WTC11 (cell line): ENCODE measurements at regions not wholly inside any gene's neighbourhood (a gene's known extent, or its start where the extent isn't known, plus 50 kb on each side); places are given as distances from the start of the nearest gene placed in this dataset.

ENCODE experiments used
- ATAC-seq: fragments of 200-7000 bp; cut with Tn5 transposase; 2 replicates; pipeline ENCODE4 v1.10.0; 2021; ENCODE audit warnings: mild to moderate bottlenecking, moderate library complexity
- CTCF ChIA-PET: fragments of 300-600 bp; sonication (Branson Sonifier 250); formaldehyde crosslinking; loops from one replicate; lab custom pipeline; 2021; ENCODE audit warnings: antibody characterized with exemption; lab: Charles Lee
- POLR2A ChIA-PET: fragments of 350-600 bp; sonication (Branson Sonifier 250); formaldehyde crosslinking; loops from one replicate; lab custom pipeline; 2021; ENCODE audit warnings: antibody characterized with exemption; lab: Charles Lee
- DNase-seq: peaks from one replicate; pipeline ENCODE4 v3.0.0; 2021; ENCODE audit warnings: low spot score
- H3K27ac Mint-ChIP-seq: 2 replicates; pipeline ENCODE4 v1.8.0; 2021; ENCODE audit warnings: mixed read lengths
- H3K27me3 Mint-ChIP-seq: 2 replicates; pipeline ENCODE4 v1.8.0; 2021; ENCODE audit warnings: low read depth, mild to moderate bottlenecking, moderate library complexity, mixed read lengths
- H3K36me3 Mint-ChIP-seq: 2 replicates; pipeline ENCODE4 v1.8.0; 2021; ENCODE audit warnings: mixed read lengths
- H3K4me1 Mint-ChIP-seq: 2 replicates; pipeline ENCODE4 v1.8.0; 2022; ENCODE audit warnings: mixed read lengths
- H3K4me3 Mint-ChIP-seq: 2 replicates; pipeline ENCODE4 v1.8.0; 2021; ENCODE audit warnings: mild to moderate bottlenecking, moderate library complexity, mixed read lengths
- H3K9me3 Mint-ChIP-seq: 2 replicates; pipeline ENCODE4 v1.8.0; 2021; ENCODE audit warnings: mixed read lengths
- CREM ChIP-seq: sonication (generic); formaldehyde crosslinking; IDR thresholded peaks from 2 replicates; pipeline ENCODE4 v1.8.1; 2022; ENCODE audit warnings: mild to moderate bottlenecking, missing genetic modification reagents, moderate library complexity
- ESRRA ChIP-seq: sonication (generic); formaldehyde crosslinking; IDR thresholded peaks from 2 replicates; pipeline ENCODE4 v1.8.1; 2022; ENCODE audit warnings: mild to moderate bottlenecking, missing genetic modification reagents, borderline replicate concordance
- FOXJ3 ChIP-seq: sonication (generic); formaldehyde crosslinking; IDR thresholded peaks from 2 replicates; pipeline ENCODE4 v1.9.0; 2021; ENCODE audit warnings: missing genetic modification reagents, mild to moderate bottlenecking, borderline replicate concordance
- SMAD3 ChIP-seq: sonication (generic); formaldehyde crosslinking; IDR thresholded peaks from 2 replicates; pipeline ENCODE4 v1.8.0; 2022; ENCODE audit warnings: missing genetic modification reagents, mild to moderate bottlenecking, borderline replicate concordance
- TCF7 ChIP-seq: sonication (generic); formaldehyde crosslinking; IDR thresholded peaks from 2 replicates; pipeline ENCODE4 v1.8.0; 2022; ENCODE audit warnings: mild to moderate bottlenecking, low read depth, missing genetic modification reagents, moderate library complexity
- ZNF219 ChIP-seq: sonication (generic); formaldehyde crosslinking; IDR thresholded peaks from 2 replicates; pipeline ENCODE4 v1.8.0; 2023; ENCODE audit warnings: missing genetic modification reagents, mild to moderate bottlenecking, borderline replicate concordance
- TF ChIP-seq, protein P1 (sequence below): sonication (generic); formaldehyde crosslinking; IDR thresholded peaks from 2 replicates; pipeline ENCODE4 v1.8.0; 2022; ENCODE audit warnings: mild to moderate bottlenecking, missing genetic modification reagents
- TF ChIP-seq, protein P2 (sequence below): sonication (generic); formaldehyde crosslinking; IDR thresholded peaks from 2 replicates; pipeline ENCODE4 v1.8.1; 2023; ENCODE audit warnings: mild to moderate bottlenecking, moderate library complexity, missing genetic modification reagents
- TF ChIP-seq, protein P3 (sequence below): sonication (generic); formaldehyde crosslinking; IDR thresholded peaks from 2 replicates; pipeline ENCODE4 v1.8.1; 2022; ENCODE audit warnings: missing genetic modification reagents, borderline replicate concordance
- TF ChIP-seq, protein P4 (sequence below): sonication (generic); formaldehyde crosslinking; IDR thresholded peaks from 2 replicates; pipeline ENCODE4 v1.8.0; 2023; ENCODE audit warnings: mild to moderate bottlenecking, missing genetic modification reagents
- TF ChIP-seq, protein P5 (sequence below): fragments of 250-450 bp; sonication (Bioruptor Pico); IDR thresholded peaks from 2 replicates; pipeline ENCODE4 v1.9.0; 2021; ENCODE audit warnings: mild to moderate bottlenecking
- TF ChIP-seq, protein P6 (sequence below): fragments of 250-450 bp; sonication (Bioruptor Pico); IDR thresholded peaks from 2 replicates; pipeline ENCODE4 v1.9.0; 2021; ENCODE audit warnings: mild to moderate bottlenecking
- TF ChIP-seq, protein P7 (sequence below): sonication (generic); formaldehyde crosslinking; IDR thresholded peaks from 2 replicates; pipeline ENCODE4 v1.8.1; 2023; ENCODE audit warnings: mild to moderate bottlenecking, missing genetic modification reagents, moderate library complexity

DNA sequence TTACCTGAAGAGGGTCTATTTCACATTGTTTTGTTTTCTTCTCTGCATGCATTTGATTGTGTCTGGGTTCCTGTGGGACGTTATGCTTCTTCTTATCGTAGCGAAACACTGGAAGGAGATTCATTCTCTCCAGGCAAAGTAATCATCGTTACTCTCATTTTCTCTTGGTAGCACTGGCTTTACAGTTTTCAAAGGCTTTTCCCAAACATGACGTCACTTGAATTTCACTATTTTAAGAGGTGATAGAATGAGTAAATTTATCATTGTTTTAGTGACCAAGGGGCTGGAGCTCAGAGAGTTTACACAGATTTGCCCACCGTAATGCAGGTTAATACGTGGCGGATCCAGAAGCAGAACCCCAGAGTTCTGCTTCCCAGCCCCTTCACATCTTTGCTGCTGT, 391.4 kb downstream of the DCDC2C start (continued):
- no peak for TF ChIP-seq TCF7 (CRISPR knock-in tag)
- TF ChIP-seq, protein P1, sequence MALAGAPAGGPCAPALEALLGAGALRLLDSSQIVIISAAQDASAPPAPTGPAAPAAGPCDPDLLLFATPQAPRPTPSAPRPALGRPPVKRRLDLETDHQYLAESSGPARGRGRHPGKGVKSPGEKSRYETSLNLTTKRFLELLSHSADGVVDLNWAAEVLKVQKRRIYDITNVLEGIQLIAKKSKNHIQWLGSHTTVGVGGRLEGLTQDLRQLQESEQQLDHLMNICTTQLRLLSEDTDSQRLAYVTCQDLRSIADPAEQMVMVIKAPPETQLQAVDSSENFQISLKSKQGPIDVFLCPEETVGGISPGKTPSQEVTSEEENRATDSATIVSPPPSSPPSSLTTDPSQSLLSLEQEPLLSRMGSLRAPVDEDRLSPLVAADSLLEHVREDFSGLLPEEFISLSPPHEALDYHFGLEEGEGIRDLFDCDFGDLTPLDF (CRISPR knock-in tag): no peak

DNA sequence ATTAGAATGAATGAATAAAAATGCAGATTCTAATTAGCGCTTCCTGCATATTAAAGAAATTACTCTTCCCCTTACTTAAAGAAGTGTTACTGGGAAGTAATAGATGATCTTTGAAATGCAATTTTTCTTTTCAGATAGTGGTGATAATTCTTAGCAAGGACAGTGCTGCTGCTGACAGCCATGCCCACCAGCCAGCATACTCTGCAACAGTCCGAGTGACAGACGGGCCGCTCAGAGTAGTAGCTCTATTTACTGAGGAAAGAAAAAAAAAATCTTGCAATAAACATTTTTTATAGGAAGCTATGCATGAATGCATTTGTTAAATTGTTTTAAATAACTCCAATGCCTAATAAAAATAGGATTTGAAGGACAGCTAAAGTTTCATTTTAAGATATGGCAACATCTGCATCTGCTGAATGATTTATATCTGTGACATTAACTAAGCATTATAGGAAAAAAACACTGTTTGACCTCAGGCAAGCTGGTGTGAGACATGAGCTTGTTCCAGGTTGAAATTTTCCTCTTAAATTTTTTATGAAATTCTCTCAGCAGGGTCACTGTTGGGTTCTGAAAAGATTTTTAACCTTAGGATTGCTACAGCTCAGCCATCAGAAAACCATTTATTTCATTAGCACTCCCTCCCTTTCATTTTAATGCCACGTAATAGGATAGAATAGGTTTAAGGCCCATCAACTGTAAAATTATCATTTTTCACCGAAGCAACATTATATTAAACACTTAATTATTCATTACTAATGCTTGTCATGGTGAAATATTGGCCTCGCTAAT, 393.8 kb downstream of the DCDC2C start:
- peaks cover 78% of the 10 kb centered on the region for H3K36me3 Mint-ChIP-seq
- ChIA-PET CTCF (no interaction called here), POLR2A (no interaction called here)
- no peak overlapping the region for H3K27ac Mint-ChIP-seq
- peaks cover 8% of the 10 kb centered on the region for H3K27me3 Mint-ChIP-seq
- ATAC-seq (no peak), DNase-seq (no peak)
- H3K4me3 Mint-ChIP-seq: no peak overlapping the region
- peaks cover 88% of the 10 kb centered on the region for H3K9me3 Mint-ChIP-seq
- TF ChIP-seq, protein P2, sequence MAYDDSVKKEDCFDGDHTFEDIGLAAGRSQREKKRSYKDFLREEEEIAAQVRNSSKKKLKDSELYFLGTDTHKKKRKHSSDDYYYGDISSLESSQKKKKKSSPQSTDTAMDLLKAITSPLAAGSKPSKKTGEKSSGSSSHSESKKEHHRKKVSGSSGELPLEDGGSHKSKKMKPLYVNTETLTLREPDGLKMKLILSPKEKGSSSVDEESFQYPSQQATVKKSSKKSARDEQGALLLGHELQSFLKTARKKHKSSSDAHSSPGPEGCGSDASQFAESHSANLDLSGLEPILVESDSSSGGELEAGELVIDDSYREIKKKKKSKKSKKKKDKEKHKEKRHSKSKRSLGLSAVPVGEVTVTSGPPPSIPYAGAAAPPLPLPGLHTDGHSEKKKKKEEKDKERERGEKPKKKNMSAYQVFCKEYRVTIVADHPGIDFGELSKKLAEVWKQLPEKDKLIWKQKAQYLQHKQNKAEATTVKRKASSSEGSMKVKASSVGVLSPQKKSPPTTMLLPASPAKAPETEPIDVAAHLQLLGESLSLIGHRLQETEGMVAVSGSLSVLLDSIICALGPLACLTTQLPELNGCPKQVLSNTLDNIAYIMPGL (CRISPR knock-in tag): no peak
- TF ChIP-seq, protein P3, sequence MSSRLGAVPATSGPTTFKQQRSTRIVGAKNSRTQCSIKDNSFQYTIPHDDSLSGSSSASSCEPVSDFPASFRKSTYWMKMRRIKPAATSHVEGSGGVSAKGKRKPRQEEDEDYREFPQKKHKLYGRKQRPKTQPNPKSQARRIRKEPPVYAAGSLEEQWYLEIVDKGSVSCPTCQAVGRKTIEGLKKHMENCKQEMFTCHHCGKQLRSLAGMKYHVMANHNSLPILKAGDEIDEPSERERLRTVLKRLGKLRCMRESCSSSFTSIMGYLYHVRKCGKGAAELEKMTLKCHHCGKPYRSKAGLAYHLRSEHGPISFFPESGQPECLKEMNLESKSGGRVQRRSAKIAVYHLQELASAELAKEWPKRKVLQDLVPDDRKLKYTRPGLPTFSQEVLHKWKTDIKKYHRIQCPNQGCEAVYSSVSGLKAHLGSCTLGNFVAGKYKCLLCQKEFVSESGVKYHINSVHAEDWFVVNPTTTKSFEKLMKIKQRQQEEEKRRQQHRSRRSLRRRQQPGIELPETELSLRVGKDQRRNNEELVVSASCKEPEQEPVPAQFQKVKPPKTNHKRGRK: no peak
- TF ChIP-seq ESRRA (CRISPR knock-in tag) (no peak), FOXJ3 (CRISPR knock-in tag) (no peak), ZNF219 (no peak), CREM (CRISPR knock-in tag) (no peak), SMAD3 (CRISPR knock-in tag) (no peak)
- TF ChIP-seq, protein P4, sequence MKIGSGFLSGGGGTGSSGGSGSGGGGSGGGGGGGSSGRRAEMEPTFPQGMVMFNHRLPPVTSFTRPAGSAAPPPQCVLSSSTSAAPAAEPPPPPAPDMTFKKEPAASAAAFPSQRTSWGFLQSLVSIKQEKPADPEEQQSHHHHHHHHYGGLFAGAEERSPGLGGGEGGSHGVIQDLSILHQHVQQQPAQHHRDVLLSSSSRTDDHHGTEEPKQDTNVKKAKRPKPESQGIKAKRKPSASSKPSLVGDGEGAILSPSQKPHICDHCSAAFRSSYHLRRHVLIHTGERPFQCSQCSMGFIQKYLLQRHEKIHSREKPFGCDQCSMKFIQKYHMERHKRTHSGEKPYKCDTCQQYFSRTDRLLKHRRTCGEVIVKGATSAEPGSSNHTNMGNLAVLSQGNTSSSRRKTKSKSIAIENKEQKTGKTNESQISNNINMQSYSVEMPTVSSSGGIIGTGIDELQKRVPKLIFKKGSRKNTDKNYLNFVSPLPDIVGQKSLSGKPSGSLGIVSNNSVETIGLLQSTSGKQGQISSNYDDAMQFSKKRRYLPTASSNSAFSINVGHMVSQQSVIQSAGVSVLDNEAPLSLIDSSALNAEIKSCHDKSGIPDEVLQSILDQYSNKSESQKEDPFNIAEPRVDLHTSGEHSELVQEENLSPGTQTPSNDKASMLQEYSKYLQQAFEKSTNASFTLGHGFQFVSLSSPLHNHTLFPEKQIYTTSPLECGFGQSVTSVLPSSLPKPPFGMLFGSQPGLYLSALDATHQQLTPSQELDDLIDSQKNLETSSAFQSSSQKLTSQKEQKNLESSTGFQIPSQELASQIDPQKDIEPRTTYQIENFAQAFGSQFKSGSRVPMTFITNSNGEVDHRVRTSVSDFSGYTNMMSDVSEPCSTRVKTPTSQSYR (CRISPR knock-in tag): no peak
- TF ChIP-seq, protein P5, sequence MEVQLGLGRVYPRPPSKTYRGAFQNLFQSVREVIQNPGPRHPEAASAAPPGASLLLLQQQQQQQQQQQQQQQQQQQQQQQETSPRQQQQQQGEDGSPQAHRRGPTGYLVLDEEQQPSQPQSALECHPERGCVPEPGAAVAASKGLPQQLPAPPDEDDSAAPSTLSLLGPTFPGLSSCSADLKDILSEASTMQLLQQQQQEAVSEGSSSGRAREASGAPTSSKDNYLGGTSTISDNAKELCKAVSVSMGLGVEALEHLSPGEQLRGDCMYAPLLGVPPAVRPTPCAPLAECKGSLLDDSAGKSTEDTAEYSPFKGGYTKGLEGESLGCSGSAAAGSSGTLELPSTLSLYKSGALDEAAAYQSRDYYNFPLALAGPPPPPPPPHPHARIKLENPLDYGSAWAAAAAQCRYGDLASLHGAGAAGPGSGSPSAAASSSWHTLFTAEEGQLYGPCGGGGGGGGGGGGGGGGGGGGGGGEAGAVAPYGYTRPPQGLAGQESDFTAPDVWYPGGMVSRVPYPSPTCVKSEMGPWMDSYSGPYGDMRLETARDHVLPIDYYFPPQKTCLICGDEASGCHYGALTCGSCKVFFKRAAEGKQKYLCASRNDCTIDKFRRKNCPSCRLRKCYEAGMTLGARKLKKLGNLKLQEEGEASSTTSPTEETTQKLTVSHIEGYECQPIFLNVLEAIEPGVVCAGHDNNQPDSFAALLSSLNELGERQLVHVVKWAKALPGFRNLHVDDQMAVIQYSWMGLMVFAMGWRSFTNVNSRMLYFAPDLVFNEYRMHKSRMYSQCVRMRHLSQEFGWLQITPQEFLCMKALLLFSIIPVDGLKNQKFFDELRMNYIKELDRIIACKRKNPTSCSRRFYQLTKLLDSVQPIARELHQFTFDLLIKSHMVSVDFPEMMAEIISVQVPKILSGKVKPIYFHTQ (CRISPR knock-in tag): no peak
- TF ChIP-seq, protein P6, sequence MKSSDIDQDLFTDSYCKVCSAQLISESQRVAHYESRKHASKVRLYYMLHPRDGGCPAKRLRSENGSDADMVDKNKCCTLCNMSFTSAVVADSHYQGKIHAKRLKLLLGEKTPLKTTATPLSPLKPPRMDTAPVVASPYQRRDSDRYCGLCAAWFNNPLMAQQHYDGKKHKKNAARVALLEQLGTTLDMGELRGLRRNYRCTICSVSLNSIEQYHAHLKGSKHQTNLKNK (CRISPR knock-in tag): no peak
- TF ChIP-seq, protein P7, sequence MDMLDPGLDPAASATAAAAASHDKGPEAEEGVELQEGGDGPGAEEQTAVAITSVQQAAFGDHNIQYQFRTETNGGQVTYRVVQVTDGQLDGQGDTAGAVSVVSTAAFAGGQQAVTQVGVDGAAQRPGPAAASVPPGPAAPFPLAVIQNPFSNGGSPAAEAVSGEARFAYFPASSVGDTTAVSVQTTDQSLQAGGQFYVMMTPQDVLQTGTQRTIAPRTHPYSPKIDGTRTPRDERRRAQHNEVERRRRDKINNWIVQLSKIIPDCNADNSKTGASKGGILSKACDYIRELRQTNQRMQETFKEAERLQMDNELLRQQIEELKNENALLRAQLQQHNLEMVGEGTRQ (CRISPR knock-in tag): no peak
- no peaks in the 10 kb centered on the region for H3K4me1 Mint-ChIP-seq
